ENCODE measurements at regions not wholly inside any gene's neighbourhood (a gene's known extent, or its start where the extent isn't known, plus 50 kb on each side); places are given as distances from the start of the nearest gene placed in this dataset.

DNA sequence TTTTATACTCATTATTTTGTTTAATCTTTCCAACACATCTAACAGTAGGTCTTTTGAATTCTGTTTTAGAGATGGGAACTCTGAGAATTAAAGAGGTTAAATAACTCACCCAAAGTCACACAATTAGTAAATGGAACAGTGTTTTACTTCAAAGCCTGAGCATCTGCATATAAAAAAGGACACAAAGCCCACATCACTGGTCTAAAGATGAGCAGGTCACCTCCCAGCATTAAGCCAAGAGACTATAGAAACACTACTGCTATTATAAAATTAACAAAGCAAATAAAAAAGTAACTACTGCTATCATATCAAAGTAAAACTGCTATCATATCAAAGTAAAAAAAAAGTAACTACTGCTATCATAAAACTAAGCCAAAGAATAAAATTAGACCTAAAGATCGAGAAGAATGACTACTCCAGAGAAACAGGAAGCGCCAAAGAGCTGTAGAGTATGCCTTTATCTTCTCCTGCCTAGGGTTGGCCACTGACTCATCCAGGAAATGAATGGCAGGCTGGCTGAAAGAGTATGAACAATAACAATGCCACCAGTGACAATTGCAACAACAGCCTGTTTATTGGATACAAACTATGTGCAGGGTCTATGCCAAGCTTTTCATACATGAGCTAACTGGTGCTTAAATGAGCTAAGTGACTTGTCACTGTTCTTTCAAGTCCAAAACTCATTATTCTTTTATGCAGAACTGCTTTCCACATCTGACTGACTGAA, 1153.0 kb upstream of the TENM4 start:
- no peak for TF ChIP-seq CHD2 (IDR thresholded peaks at IDR 0.05; ENCODE audit: low read length, partially characterized antibody)
- TF ChIP-seq RFX5 (IDR thresholded peaks at IDR 0.05): no peak
- TF ChIP-seq, protein P1, sequence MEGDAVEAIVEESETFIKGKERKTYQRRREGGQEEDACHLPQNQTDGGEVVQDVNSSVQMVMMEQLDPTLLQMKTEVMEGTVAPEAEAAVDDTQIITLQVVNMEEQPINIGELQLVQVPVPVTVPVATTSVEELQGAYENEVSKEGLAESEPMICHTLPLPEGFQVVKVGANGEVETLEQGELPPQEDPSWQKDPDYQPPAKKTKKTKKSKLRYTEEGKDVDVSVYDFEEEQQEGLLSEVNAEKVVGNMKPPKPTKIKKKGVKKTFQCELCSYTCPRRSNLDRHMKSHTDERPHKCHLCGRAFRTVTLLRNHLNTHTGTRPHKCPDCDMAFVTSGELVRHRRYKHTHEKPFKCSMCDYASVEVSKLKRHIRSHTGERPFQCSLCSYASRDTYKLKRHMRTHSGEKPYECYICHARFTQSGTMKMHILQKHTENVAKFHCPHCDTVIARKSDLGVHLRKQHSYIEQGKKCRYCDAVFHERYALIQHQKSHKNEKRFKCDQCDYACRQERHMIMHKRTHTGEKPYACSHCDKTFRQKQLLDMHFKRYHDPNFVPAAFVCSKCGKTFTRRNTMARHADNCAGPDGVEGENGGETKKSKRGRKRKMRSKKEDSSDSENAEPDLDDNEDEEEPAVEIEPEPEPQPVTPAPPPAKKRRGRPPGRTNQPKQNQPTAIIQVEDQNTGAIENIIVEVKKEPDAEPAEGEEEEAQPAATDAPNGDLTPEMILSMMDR (IDR thresholded peaks at IDR 0.05): no peak
- no peak for TF ChIP-seq EP300 (IDR thresholded peaks at IDR 0.05)
- no peak for TF ChIP-seq CBX2 (IDR thresholded peaks at IDR 0.05; ENCODE audit: borderline replicate concordance, low read depth)
